ENCODE measurements at regions not wholly inside any gene's neighbourhood (a gene's known extent, or its start where the extent isn't known, plus 50 kb on each side); places are given as distances from the start of the nearest gene placed in this dataset.
A peak's percentile ranks its signal among the peaks of the same experiment; 100 is the strongest.

DNA sequence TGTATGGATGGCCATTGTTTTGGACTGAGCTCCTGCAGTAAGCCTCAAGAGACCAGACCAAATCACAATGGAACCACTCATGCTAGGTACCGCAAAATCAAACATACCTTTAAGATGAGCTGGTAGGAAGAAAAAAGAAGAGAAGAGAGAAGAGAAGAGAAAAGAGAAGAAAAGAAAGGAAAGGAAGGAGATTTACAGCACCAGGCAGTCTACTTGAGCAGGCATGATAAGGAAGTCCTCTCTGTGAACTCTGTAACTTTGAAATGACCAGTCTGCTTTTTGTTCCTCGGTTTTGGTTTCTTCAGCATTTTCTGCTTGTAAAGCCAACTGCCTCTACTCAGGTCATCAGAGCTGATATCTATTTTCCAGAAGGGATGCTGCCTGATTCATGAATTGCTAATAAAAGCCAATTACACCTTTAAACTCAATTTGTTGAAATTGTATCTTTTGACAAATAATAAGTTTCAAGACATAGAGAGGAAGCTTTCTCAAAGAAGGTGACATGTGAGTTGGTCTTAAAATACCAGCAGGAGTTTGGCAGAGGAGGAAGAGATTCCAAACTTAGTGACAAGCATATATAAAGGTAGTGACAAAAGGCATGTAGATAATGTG is 134.3 kb downstream of the UNC5CL start:
- Histone ChIP-seq H3K4me2 (ENCODE audit: insufficient read depth, low read length) (no peak overlapping the region), H3K79me2 (ENCODE audit: control insufficient read depth, insufficient read depth, low read length) (no peaks in the 10 kb centered on the region), H3K9ac (ENCODE audit: insufficient read depth in 1 of 2, low read depth in 2 of 2, low read length in 2 of 2) (no peak overlapping the region), H3K36me3 (ENCODE audit: control insufficient read depth, insufficient read depth, low read length) (no peaks in the 10 kb centered on the region), H3K9me3 (replicated peaks; ENCODE audit: control insufficient read depth, insufficient read depth, low read depth, low read length) (no peaks in the 10 kb centered on the region), H4K20me1 (replicated peaks; ENCODE audit: control insufficient read depth, insufficient read depth, low read length) (no peaks in the 10 kb centered on the region; the same call in 1 of the 2 replicates), H2AFZ (ENCODE audit: low read depth, low read length) (no peak overlapping the region), H3K4me1 (replicated peaks in 1 of 2; ENCODE audit: control insufficient read depth in 2 of 2, insufficient read depth in 2 of 2, low read length in 2 of 2) (no peaks in the 10 kb centered on the region), H3K4me3 (no peak overlapping the region), H3K9me1 (ENCODE audit: control insufficient read depth, insufficient read depth, low read length) (no peaks in the 10 kb centered on the region), H3K27ac (ENCODE audit: extremely low read depth, low read depth, low read length) (no peak overlapping the region), H3K27me3 (ENCODE audit: control insufficient read depth in 2 of 2, insufficient read depth in 2 of 2, low read length in 2 of 2) (peaks cover 2 to 10% of the 10 kb centered on the region in 2 experiments; a peak in 3 of 5 replicates)
- in situ Hi-C loops (cut with MboI) (no loop called here), intact Hi-C loops (cut with micrococcal nuclease) (no loop called here)
- 0% methylated on average over 2 of the region's 2 CpGs for WGBS (ENCODE audit: insufficient coverage, low coverage, missing lambda C conversion rate)
- CTCF ChIA-PET (ENCODE audit: low intra/inter-chr PET ratio), result no interaction called here
- POLR2A ChIA-PET, result no interaction called here
- TF ChIP-seq PCBP2 (IDR thresholded peaks at IDR 0.05; ENCODE audit: low read depth, low read length, poor library complexity, severe bottlenecking), result peak; percentile 94
- peak; percentile 85 for TF ChIP-seq PCBP1 (IDR thresholded peaks at IDR 0.05; ENCODE audit: low read depth, low read length, poor library complexity, severe bottlenecking)
- no peak for TF ChIP-seq MTF1 (CRISPR knock-in tag; IDR thresholded peaks at IDR 0.05; ENCODE audit: borderline replicate concordance)
- TF ChIP-seq HNRNPK (IDR thresholded peaks at IDR 0.05; ENCODE audit: low read depth, low read length, poor library complexity, severe bottlenecking), result peak; percentile 48
- TF ChIP-seq, protein P1, sequence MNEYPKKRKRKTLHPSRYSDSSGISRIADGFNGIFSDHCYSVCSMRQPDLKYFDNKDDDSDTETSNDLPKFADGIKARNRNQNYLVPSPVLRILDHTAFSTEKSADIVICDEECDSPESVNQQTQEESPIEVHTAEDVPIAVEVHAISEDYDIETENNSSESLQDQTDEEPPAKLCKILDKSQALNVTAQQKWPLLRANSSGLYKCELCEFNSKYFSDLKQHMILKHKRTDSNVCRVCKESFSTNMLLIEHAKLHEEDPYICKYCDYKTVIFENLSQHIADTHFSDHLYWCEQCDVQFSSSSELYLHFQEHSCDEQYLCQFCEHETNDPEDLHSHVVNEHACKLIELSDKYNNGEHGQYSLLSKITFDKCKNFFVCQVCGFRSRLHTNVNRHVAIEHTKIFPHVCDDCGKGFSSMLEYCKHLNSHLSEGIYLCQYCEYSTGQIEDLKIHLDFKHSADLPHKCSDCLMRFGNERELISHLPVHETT (CRISPR knock-in tag; conservative IDR thresholded peaks at IDR 0.05 in 1 of 2, IDR thresholded peaks at IDR 0.05 in 1 of 2), result no peak
- no TSS peak for BruUV-seq (replicated peaks)
- DNase-seq (ENCODE audit: extremely low read depth in 1 of 4, low spot score in 3 of 4) (no peak), FAIRE-seq (no peak), ATAC-seq (no peak)
